Activated CD8-positive, alpha-beta T cell treated with anti-CD3 and anti-CD28 coated beads, Interleukin-2, amount 10 ng/mL, durations not matched to agents 7 days and 5 days (primary cell): ENCODE measurements at regions not wholly inside any gene's neighbourhood (a gene's known extent, or its start where the extent isn't known, plus 50 kb on each side); places are given as distances from the start of the nearest gene placed in this dataset.

Experiments used
- ATAC-seq: fragments of 150-1000 bp; cut with Tn5 transposase; one replicate; pipeline ENCODE4 v1.10.0; 2021; ENCODE audit warnings: moderate library complexity
- CTCF ChIA-PET: fragments of 350-600 bp; sonication (Branson Sonifier 250); formaldehyde crosslinking; loops from one replicate; lab custom pipeline; 2021; ENCODE audit warnings: antibody characterized with exemption; lab: Charles Lee
- POLR2A ChIA-PET: fragments of 350-600 bp; sonication (Branson Sonifier 250); formaldehyde crosslinking; loops from one replicate; lab custom pipeline; 2021; ENCODE audit warnings: antibody characterized with exemption; lab: Charles Lee
- DNase-seq: peaks from one replicate; pipeline ENCODE4 v3.0.0-alpha.2; 2020
- H3K27ac Mint-ChIP-seq: one replicate; pipeline ENCODE4 v1.8.0; 2021; ENCODE audit warnings: mild to moderate bottlenecking, mixed read lengths
- H3K27me3 Mint-ChIP-seq: one replicate; pipeline ENCODE4 v1.8.0; 2021; ENCODE audit warnings: low read depth, mixed read lengths
- H3K36me3 Mint-ChIP-seq: one replicate; pipeline ENCODE4 v1.8.0; 2021; ENCODE audit warnings: low read depth, mixed read lengths
- H3K4me1 Mint-ChIP-seq: one replicate; pipeline ENCODE4 v1.8.0; 2021; ENCODE audit warnings: low read depth, mixed read lengths
- H3K4me3 Mint-ChIP-seq: one replicate; pipeline ENCODE4 v1.8.0; 2021; ENCODE audit warnings: mild to moderate bottlenecking, mixed read lengths
- H3K9me3 Mint-ChIP-seq: one replicate; pipeline ENCODE4 v1.8.0; 2022; ENCODE audit warnings: mixed read lengths; ENCODE audit not compliant: insufficient read depth

DNA sequence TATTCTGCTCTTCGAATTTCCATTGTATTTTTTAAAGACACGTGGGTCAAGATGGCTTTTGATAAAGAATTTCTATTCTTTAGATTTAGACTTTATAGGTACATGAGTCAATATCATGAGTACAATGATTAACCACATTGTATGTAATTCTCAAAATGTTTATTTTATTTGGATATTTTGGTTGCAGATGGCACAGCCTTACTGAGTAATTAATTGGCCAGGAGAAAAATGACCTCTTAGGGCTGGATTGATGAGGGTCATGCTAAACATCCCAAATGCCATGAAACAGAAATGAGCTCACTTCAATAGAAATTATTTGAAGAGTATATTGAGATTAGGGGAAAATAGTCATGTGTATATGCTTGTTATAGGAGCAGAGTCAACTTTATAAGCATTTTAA, 131.2 kb upstream of the CCN2 start:
- H3K9me3 Mint-ChIP-seq, result no peaks in the 10 kb centered on the region
- ATAC-seq, result no peak

DNA sequence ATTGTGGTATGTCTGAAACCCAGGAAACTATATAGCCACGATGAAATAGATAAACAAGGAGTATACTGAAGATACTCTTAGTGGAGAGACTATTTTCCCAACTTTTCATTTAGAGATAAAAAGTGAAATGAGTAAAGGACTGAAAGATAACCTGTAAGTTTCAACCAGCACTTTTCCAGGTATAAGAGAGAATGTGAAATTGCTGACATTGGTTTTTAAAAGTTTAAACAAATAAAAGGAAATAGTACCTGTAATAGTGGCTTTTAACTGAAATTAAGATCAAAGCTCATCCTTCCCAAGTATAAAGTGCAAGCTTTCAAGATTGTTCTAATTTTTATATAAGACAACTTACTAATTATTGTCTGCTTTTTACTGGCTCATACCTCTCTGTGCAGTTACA, 130.2 kb upstream of the CCN2 start:
- Mint-ChIP-seq H3K4me3 (no peak overlapping the region), H3K36me3 (no peaks in the 10 kb centered on the region), H3K27me3 (no peaks in the 10 kb centered on the region), H3K4me1 (no peaks in the 10 kb centered on the region), H3K27ac (no peak overlapping the region), H3K9me3 (no peaks in the 10 kb centered on the region)
- POLR2A ChIA-PET, result no interaction called here
- ATAC-seq, result no peak
- CTCF ChIA-PET, result no interaction called here
- DNase-seq, result no peak

More for the DNA sequence above, 131.2 kb upstream of the CCN2 start:
- DNase-seq, result no peak
- Mint-ChIP-seq H3K4me1 (no peaks in the 10 kb centered on the region), H3K27ac (no peak overlapping the region), H3K4me3 (no peak overlapping the region), H3K27me3 (no peaks in the 10 kb centered on the region), H3K36me3 (no peaks in the 10 kb centered on the region)
- ChIA-PET CTCF (no interaction called here), POLR2A (no interaction called here)

DNA sequence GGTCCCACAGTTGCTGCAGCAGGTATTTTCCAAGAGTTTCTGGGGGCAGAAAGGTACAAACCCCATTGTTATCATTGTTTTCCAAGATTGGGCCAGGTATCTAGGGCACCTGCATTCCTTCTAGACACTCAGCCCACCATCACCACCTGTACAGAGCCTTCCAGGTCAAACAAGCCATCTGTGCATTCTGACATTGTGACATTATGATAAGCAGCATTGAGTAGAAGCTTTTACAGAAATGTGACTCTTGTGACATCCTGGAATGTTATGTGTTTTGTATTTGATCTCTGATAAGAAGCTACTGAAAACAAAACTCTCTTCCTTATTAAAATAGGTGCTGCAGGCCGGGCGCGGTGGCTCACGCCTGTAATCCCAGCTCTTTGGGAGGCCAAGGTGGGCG, 128.1 kb upstream of the CCN2 start:
- Mint-ChIP-seq H3K27me3 (no peaks in the 10 kb centered on the region), H3K4me3 (no peak overlapping the region), H3K36me3 (no peaks in the 10 kb centered on the region), H3K4me1 (no peaks in the 10 kb centered on the region), H3K27ac (no peak overlapping the region), H3K9me3 (no peaks in the 10 kb centered on the region)
- CTCF ChIA-PET, result no interaction called here
- POLR2A ChIA-PET, result no interaction called here
- DNase-seq (no peak), ATAC-seq (no peak)

DNA sequence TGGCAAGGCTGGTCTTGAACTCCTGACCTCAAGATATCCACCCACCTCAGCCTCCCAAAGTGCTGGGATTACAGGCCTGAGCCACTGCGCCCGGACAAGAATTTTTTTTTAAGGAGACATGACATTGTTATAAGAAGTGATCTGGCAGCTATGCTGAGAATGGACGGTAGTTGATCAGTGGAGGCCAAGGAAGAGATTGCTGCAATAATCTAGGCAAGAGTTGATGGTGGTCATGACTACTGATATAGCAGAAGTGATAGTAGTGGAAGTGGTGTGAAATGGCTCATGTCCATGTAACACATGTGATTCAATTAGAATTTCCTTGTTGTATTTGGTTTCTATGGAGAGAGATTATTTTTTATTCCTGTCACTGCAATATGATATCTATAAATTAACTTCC, 125.3 kb upstream of the CCN2 start:
- POLR2A ChIA-PET, result no interaction called here
- CTCF ChIA-PET, result no interaction called here
- no peaks in the 10 kb centered on the region for H3K36me3 Mint-ChIP-seq
- no peak for ATAC-seq
- no peaks in the 10 kb centered on the region for H3K27me3 Mint-ChIP-seq
- no peak for DNase-seq
- H3K4me1 Mint-ChIP-seq, result no peaks in the 10 kb centered on the region
- H3K9me3 Mint-ChIP-seq, result no peaks in the 10 kb centered on the region
- H3K4me3 Mint-ChIP-seq, result no peak overlapping the region
- no peak overlapping the region for H3K27ac Mint-ChIP-seq

DNA sequence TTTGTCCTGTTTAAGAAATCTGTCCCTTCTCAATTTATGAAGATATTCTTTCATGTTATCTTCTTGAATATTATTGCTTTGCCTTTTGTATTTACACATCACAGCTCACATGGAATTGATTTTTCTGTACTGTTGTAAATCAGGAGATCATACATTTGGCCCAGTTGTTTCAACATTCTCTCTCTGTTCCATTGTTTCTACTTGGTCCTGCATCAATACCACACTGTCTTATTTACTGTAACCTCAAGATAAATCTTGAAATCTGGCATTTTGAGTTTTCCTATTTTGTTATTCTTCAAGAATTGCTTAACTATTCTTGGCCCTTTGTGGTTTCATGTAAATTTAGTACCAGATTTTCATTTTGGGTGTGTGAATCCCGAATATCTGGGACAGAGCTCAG, 121.7 kb upstream of the CCN2 start:
- ChIA-PET CTCF (no interaction called here), POLR2A (no interaction called here)
- Mint-ChIP-seq H3K27me3 (no peaks in the 10 kb centered on the region), H3K27ac (no peak overlapping the region), H3K4me1 (no peaks in the 10 kb centered on the region), H3K4me3 (no peak overlapping the region), H3K36me3 (no peaks in the 10 kb centered on the region), H3K9me3 (no peaks in the 10 kb centered on the region)
- ATAC-seq (no peak), DNase-seq (no peak)

DNA sequence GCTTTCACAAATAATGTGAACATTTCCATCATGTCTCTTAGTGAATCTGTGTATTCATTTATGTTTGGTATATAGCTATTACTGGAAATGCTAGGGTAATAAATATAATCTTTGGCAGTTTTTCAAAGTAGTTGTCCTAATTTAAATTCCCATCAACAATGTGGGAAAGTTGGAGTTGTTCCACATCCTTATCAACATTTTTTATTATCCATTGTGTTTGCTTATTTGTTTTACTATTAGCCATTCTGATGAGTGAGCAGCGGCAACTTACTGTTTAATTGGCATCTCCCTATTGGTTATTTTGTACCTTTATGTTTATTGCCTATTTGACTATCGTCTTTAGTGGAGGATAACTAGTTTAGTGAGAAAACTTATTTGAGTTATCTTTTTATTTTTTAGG, 121.1 kb upstream of the CCN2 start:
- Mint-ChIP-seq H3K27me3 (no peaks in the 10 kb centered on the region), H3K4me1 (no peaks in the 10 kb centered on the region), H3K4me3 (no peak overlapping the region), H3K27ac (no peak overlapping the region), H3K36me3 (no peaks in the 10 kb centered on the region), H3K9me3 (no peaks in the 10 kb centered on the region)
- ATAC-seq (no peak), DNase-seq (no peak)
- ChIA-PET POLR2A (no interaction called here), CTCF (no interaction called here)

DNA sequence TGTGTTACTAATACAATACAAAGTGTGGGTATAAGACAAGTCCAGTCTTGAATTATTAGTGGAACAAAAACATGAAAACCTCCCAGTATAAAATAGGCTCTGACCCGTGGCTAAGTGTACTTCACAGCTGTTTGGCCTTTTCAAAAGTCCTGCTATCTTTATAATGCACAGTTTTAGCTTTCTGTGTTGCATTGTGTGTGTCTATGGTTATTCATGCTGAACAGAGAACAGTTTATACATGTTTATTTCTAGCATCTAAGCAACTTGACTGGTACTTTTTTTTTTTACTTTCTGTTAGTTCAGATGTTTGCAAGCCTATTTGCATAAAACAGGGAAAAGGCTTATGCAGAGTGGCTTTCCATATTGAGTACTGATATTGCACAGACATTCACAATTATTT, 119.2 kb upstream of the CCN2 start:
- Mint-ChIP-seq H3K9me3 (no peaks in the 10 kb centered on the region), H3K4me3 (no peak overlapping the region), H3K36me3 (no peaks in the 10 kb centered on the region), H3K27ac (no peak overlapping the region), H3K27me3 (no peaks in the 10 kb centered on the region), H3K4me1 (no peaks in the 10 kb centered on the region)
- ATAC-seq, result no peak
- no peak for DNase-seq
- POLR2A ChIA-PET, result interaction anchor here (0.7 kb wide), 1 partner anchor 1376 kb away, joined by 3 read pairs; no protein-coding TSS in a partner anchor
- CTCF ChIA-PET, result no interaction called here

DNA sequence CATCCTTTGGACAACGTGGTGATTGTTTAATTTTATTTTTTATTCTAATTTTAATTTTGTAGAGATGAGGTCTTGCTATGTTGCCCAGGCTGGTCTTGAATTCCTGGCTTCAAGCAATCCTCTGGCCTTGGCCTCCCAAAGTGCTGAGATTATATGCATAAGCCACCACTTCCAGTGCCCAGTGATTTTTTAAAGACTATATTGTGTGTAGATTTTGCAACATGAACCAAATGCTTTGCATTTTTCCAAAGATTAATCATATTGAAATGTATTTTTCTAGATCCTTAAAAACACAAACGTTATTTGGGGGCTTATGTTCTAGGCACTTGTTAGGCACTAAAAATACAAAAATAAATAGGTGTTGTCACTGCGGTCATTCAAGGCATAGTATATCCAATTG, 117.6 kb upstream of the CCN2 start:
- Mint-ChIP-seq H3K36me3 (no peaks in the 10 kb centered on the region), H3K4me3 (no peak overlapping the region)
- POLR2A ChIA-PET, result no interaction called here

DNA sequence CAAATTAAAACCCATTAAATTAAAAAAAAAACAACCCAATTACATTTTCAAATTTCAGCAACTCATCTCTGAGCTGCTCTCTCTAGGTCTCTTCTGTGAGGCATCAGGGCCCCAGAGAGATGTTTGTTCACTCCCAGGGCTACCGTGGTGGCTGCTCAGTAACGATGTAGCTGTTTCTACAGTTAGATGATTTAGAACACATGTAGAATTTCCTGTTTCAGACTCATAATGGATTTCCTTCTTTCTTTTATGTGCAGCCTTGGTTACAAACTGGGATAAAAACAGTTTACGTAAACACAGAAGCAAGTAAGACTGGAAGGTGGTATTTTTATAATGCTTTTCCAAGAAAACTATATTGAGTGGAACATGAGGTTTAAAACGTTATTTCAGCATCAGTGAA, 116.1 kb upstream of the CCN2 start:
- ATAC-seq (no peak), DNase-seq (no peak)
- Mint-ChIP-seq H3K27ac (no peak overlapping the region), H3K4me1 (no peaks in the 10 kb centered on the region), H3K4me3 (no peak overlapping the region), H3K9me3 (no peaks in the 10 kb centered on the region), H3K27me3 (no peaks in the 10 kb centered on the region), H3K36me3 (no peaks in the 10 kb centered on the region)
- ChIA-PET POLR2A (no interaction called here), CTCF (no interaction called here)

More for the DNA sequence above, 117.6 kb upstream of the CCN2 start:
- Mint-ChIP-seq H3K9me3 (no peaks in the 10 kb centered on the region), H3K4me1 (no peaks in the 10 kb centered on the region), H3K27me3 (no peaks in the 10 kb centered on the region), H3K27ac (no peak overlapping the region)
- no peak for DNase-seq
- no peak for ATAC-seq
- CTCF ChIA-PET, result no interaction called here

DNA sequence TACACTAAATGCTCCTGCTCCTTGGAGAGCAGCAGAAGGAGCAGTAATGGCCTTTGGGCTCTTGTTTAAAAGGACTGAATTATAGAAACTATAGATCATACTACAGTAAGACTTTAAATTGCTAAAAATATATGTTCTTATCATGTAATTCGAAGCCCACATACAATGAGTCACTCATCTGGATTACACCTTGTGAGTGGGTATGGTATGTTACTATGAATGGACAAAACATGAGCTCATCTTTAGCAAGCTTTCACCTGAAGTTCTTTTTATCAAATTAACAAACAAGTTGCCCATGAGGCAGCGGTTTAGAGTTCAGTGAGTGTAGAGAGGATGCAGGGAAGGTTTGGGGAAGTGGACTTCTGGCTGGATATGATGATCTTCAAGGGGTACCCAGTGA, 114.4 kb upstream of the CCN2 start:
- H3K36me3 Mint-ChIP-seq, result no peaks in the 10 kb centered on the region
- POLR2A ChIA-PET, result no interaction called here
- no peak for ATAC-seq

DNA sequence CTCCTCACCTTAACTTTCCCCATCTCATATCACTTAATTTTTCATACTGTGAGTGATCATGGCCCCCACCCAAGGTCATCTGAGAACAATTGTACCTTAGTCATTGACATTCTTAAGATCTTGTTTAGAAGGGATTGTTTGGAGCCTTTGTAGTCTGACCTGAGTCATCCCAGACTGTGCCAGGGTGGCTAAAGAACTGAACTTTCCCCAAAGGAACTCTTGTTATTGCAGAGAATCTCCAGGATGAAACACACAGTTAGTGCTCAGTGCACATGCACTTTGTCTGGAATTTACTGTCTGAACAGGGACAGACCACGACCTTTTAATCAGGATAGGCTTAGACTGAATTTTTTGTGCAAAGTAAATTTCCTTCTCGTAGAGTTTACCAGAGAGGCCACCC, 112.6 kb upstream of the CCN2 start:
- H3K36me3 Mint-ChIP-seq, result no peaks in the 10 kb centered on the region
- H3K4me1 Mint-ChIP-seq, result no peaks in the 10 kb centered on the region
- ChIA-PET CTCF (no interaction called here), POLR2A (interaction anchor here (0.6 kb wide), 1 partner anchor 91 kb away, joined by 3 read pairs; no protein-coding TSS in a partner anchor)
- no peak overlapping the region for H3K4me3 Mint-ChIP-seq
- DNase-seq (no peak), ATAC-seq (no peak)
- H3K9me3 Mint-ChIP-seq, result no peaks in the 10 kb centered on the region
- no peak overlapping the region for H3K27ac Mint-ChIP-seq
- no peaks in the 10 kb centered on the region for H3K27me3 Mint-ChIP-seq

More for the DNA sequence above, 114.4 kb upstream of the CCN2 start:
- Mint-ChIP-seq H3K4me1 (no peaks in the 10 kb centered on the region), H3K27me3 (no peaks in the 10 kb centered on the region), H3K4me3 (no peak overlapping the region), H3K27ac (no peak overlapping the region), H3K9me3 (no peaks in the 10 kb centered on the region)
- DNase-seq, result no peak
- CTCF ChIA-PET, result no interaction called here

DNA sequence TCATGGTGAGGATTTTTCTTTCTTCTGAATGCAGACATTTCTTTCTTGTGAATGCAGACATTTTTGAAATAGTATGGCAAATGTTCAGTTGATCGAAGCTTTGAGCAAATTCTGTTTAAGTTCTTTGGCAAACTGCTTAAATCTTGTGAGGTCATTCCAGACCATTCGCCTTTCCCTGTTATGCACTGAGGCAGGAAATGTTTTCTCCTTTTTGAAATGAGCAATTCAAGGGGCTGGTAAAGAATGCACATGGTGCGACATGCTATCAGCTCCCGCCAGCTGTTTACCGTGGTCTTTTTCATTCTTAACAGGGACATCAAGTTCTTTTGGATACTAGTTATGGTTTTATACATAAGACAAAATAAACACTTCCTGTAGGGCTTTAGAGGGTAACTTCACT, 112.0 kb upstream of the CCN2 start:
- Mint-ChIP-seq H3K4me1 (no peaks in the 10 kb centered on the region), H3K27me3 (no peaks in the 10 kb centered on the region), H3K4me3 (no peak overlapping the region), H3K9me3 (no peaks in the 10 kb centered on the region), H3K36me3 (no peaks in the 10 kb centered on the region), H3K27ac (no peak overlapping the region)
- ChIA-PET CTCF (no interaction called here), POLR2A (interaction anchor here (0.6 kb wide), 1 partner anchor 90 kb away, joined by 3 read pairs; no protein-coding TSS in a partner anchor)
- ATAC-seq (no peak), DNase-seq (no peak)

DNA sequence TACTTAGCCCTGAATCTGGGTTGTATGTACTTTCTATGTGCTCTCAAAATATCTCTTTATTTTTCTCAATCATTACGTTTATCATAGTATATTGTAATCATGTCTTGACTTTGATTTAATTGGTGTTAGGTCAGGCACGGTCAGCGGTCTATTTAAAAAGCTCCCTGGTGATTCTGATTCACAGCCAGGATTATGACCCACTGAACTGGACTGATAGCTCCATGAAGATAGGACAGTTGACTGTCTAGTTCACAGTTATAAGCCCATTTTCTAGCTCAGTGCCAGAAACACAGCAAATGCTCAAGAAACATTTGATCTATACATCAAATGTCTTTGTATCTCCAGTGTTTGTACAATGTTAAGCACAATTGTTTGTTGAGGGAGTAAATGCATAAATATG, 111.5 kb upstream of the CCN2 start:
- Mint-ChIP-seq H3K27ac (no peak overlapping the region), H3K27me3 (no peaks in the 10 kb centered on the region), H3K4me1 (no peaks in the 10 kb centered on the region), H3K36me3 (no peaks in the 10 kb centered on the region), H3K9me3 (no peaks in the 10 kb centered on the region), H3K4me3 (no peak overlapping the region)
- DNase-seq, result no peak
- ChIA-PET CTCF (no interaction called here), POLR2A (no interaction called here)
- ATAC-seq, result no peak
